GM12878 (cell line): ENCODE measurements at regions not wholly inside any gene's neighbourhood (a gene's known extent, or its start where the extent isn't known, plus 50 kb on each side); places are given as distances from the start of the nearest gene placed in this dataset.

Source experiments
- ATAC-seq: fragments of 200-7000 bp; cut with Tn5 transposase; 3 replicates; pipeline ENCODE4 v1.9.1; 2020; ENCODE audit warnings: mild to moderate bottlenecking, moderate library complexity
- BruUV-seq: library from RNA; stranded (reverse); fragments of 400-500 nt; replicated peaks from 2 replicates; lab custom pipeline; 2021; lab: Mats Ljungman, UMichigan
- CTCF ChIA-PET: fragments of 300-600 bp; sonication (Branson Sonifier 250); formaldehyde crosslinking; extraction: SDS; loops from one replicate; lab custom pipeline; 2021; ENCODE audit warnings: inconsistent platforms; lab: Yijun Ruan, JAX
- POLR2A ChIA-PET: fragments of 350-600 bp; formaldehyde crosslinking; extraction: SDS; loops from one replicate; lab custom pipeline; 2021; ENCODE audit warnings: inconsistent platforms; lab: Charles Lee
- RAD21 ChIA-PET: fragments of 300-600 bp; sonication (Branson Sonifier 250); formaldehyde crosslinking; loops from one replicate; lab custom pipeline; 2023; ENCODE audit warnings: antibody characterized with exemption; ENCODE audit not compliant: unreplicated experiment; lab: Charles Lee
- SMC1A ChIA-PET: fragments of 300-600 bp; sonication (Branson Sonifier 250); formaldehyde crosslinking; loops from one replicate; lab custom pipeline; 2023; ENCODE audit not compliant: unreplicated experiment, uncharacterized antibody; lab: Charles Lee
- DNase-seq: peaks from one replicate; pipeline ENCODE4 v3.0.0-alpha.2; 2011; ENCODE audit warnings: low read depth, low spot score
- FAIRE-seq: peaks from 3 replicates; lab custom pipeline; 2011; peaks lifted over from hg19 to GRCh38; lab: Jason Lieb, UNC
- H2AFZ ChIP-seq: 2 replicates; pipeline ENCODE4 v1.6.0; 2011; ENCODE audit warnings: low read depth, low read length, control low read depth; ENCODE audit not compliant: control insufficient read depth
- H3K27ac ChIP-seq: 2 replicates; pipeline ENCODE4 v1.5.1; 2011; ENCODE audit warnings: control low read depth; ENCODE audit not compliant: control insufficient read depth, insufficient read depth
- H3K27me3 ChIP-seq, 2 experiments: replicated peaks in 1 of 2; 2 replicates each; pipeline versions ENCODE4 v1.6.0 to v1.6.1; 2011; ENCODE audit warnings: low read length in 1 of 2; ENCODE audit not compliant: control insufficient read depth in 2 of 2, insufficient read depth in 2 of 2
- H3K36me3 ChIP-seq, 2 experiments: 2 replicates each; pipeline ENCODE4 v1.5.1; 2011; ENCODE audit warnings: low read length in 1 of 2; ENCODE audit not compliant: control insufficient read depth in 2 of 2, insufficient read depth in 2 of 2
- H3K4me1 ChIP-seq: 2 replicates; pipeline ENCODE4 v1.6.1; 2011; ENCODE audit warnings: mild to moderate bottlenecking, low read length, moderate library complexity, mixed read lengths; ENCODE audit not compliant: control insufficient read depth, insufficient read depth
- H3K4me2 ChIP-seq: 2 replicates; pipeline ENCODE4 v1.6.0; 2011; ENCODE audit warnings: control low read depth; ENCODE audit not compliant: control insufficient read depth, insufficient read depth
- H3K4me3 ChIP-seq: fragments of 200-600 bp; sonication (generic); 2 replicates; pipeline ENCODE4 v1.5.1; 2016
- H3K79me2 ChIP-seq: 2 replicates; pipeline ENCODE4 v1.6.0; 2011; ENCODE audit warnings: low read length; ENCODE audit not compliant: control insufficient read depth, insufficient read depth
- H3K9ac ChIP-seq: 2 replicates; pipeline ENCODE4 v1.8.0; 2011; ENCODE audit warnings: low read length, control low read depth, mixed read lengths; ENCODE audit not compliant: control insufficient read depth, insufficient read depth
- H3K9me3 ChIP-seq: replicated peaks from 3 replicates; pipeline ENCODE4 v1.5.1; 2011; ENCODE audit warnings: mild to moderate bottlenecking, low read length; ENCODE audit not compliant: control insufficient read depth, insufficient read depth
- H4K20me1 ChIP-seq: 2 replicates; pipeline ENCODE4 v1.6.0; 2011; ENCODE audit not compliant: control insufficient read depth, insufficient read depth
- CHD2 ChIP-seq: IDR thresholded peaks from 2 replicates; pipeline ENCODE4 v1.6.1; 2011; ENCODE audit warnings: low read depth, low read length, improper control_type of control experiment, borderline replicate concordance
- ETV6 ChIP-seq, 2 experiments: fragments of 450-650 bp in 1 of 2; IDR thresholded peaks in 1 of 2; conservative IDR thresholded peaks in 1 of 2; 2 replicates each; pipeline ENCODE4 v1.6.1; 2014; ENCODE audit warnings: antibody characterized with exemption in 1 of 2, borderline replicate concordance in 1 of 2, low read depth in 1 of 2, mild to moderate bottlenecking in 1 of 2, moderate library complexity in 1 of 2
- EZH2 ChIP-seq: IDR thresholded peaks from 2 replicates; pipeline ENCODE4 v1.6.1; 2012; ENCODE audit warnings: low read depth, mild to moderate bottlenecking, control low read depth, inconsistent platforms, low read length, borderline replicate concordance; ENCODE audit not compliant: control insufficient read depth
- HCFC1 ChIP-seq: fragments of 150-350 bp; IDR thresholded peaks from 2 replicates; pipeline ENCODE4 v1.6.1; 2014; ENCODE audit warnings: low read length
- IRF4 ChIP-seq: IDR thresholded peaks from 2 replicates; pipeline ENCODE4 v1.6.1; 2011; ENCODE audit warnings: low read depth, low read length
- NFYA ChIP-seq: IDR thresholded peaks from 2 replicates; pipeline ENCODE4 v1.6.1; 2011; ENCODE audit warnings: low read depth, mild to moderate bottlenecking, low read length, improper control_type of control experiment, borderline replicate concordance
- NR2C2 ChIP-seq: IDR thresholded peaks from 2 replicates; pipeline ENCODE4 v1.6.1; 2011; ENCODE audit warnings: borderline replicate concordance, low read depth; ENCODE audit not compliant: control insufficient read depth, insufficient read length
- RAD51 ChIP-seq: fragments of 450-650 bp; IDR thresholded peaks from 2 replicates; pipeline ENCODE4 v1.6.1; 2016; ENCODE audit warnings: moderate library complexity, mild to moderate bottlenecking, inconsistent platforms
- SIN3A ChIP-seq: IDR thresholded peaks from 2 replicates; pipeline ENCODE4 v1.6.1; 2012; ENCODE audit warnings: low read depth, low read length, improper control_type of control experiment
- SIX5 ChIP-seq: IDR thresholded peaks from 2 replicates; pipeline ENCODE4 v1.6.1; 2011; ENCODE audit warnings: mild to moderate bottlenecking, low read depth, low read length, moderate library complexity; ENCODE audit not compliant: severe bottlenecking
- ZNF622 ChIP-seq: fragments of 450-650 bp; IDR thresholded peaks from 2 replicates; pipeline ENCODE4 v1.6.1; 2017; ENCODE audit warnings: mild to moderate bottlenecking, inconsistent platforms
- WGBS: methylation state at CpG from one replicate; pipeline ENCODE4 v1.1.6; 2016; ENCODE audit warnings: low lambda C conversion rate; ENCODE audit not compliant: insufficient replicate concordance, insufficient coverage; ENCODE audit errors: missing lambda C conversion rate; 5-methylcytosine and 5-hydroxymethylcytosine counted together
- in situ Hi-C: fragments of 300-500 bp; cut with MboI; formaldehyde crosslinking; loops from 9 replicates; pipeline ENCODE4 v1.14.3; 2018; ENCODE audit warnings: mixed read lengths
- intact Hi-C: fragments of 100-400 bp; cut with micrococcal nuclease; formaldehyde crosslinking; loops from one replicate; pipeline ENCODE4 v1.14.2; 2022; ENCODE audit not compliant: unreplicated experiment
- TF ChIP-seq, protein P1 (sequence below), 3 experiments: IDR thresholded peaks in 2 of 3; conservative IDR thresholded peaks in 1 of 3; 2 replicates each; pipeline ENCODE4 v1.5.1; 2011; ENCODE audit warnings: low read depth in 3 of 3, low read length in 3 of 3, mild to moderate bottlenecking in 3 of 3, control low read depth in 2 of 3, moderate library complexity in 2 of 3, inconsistent platforms in 1 of 3, mixed read lengths in 1 of 3; ENCODE audit not compliant: control insufficient read depth in 2 of 3, insufficient read depth in 1 of 3; ENCODE audit errors: extremely low read depth in 1 of 3
- TF ChIP-seq, protein P2 (sequence below): IDR thresholded peaks from 2 replicates; pipeline ENCODE4 v1.6.1; 2012; ENCODE audit warnings: low read depth, low read length, improper control_type of control experiment
- TF ChIP-seq, protein P3 (sequence below): IDR thresholded peaks from 2 replicates; pipeline ENCODE4 v1.6.1; 2012; ENCODE audit warnings: low read length, inconsistent platforms
- TF ChIP-seq, protein P4 (sequence below): fragments of 450-650 bp; formaldehyde crosslinking; IDR thresholded peaks from 2 replicates; pipeline ENCODE4 v1.4.0; 2022; ENCODE audit warnings: mild to moderate bottlenecking, moderate library complexity

DNA sequence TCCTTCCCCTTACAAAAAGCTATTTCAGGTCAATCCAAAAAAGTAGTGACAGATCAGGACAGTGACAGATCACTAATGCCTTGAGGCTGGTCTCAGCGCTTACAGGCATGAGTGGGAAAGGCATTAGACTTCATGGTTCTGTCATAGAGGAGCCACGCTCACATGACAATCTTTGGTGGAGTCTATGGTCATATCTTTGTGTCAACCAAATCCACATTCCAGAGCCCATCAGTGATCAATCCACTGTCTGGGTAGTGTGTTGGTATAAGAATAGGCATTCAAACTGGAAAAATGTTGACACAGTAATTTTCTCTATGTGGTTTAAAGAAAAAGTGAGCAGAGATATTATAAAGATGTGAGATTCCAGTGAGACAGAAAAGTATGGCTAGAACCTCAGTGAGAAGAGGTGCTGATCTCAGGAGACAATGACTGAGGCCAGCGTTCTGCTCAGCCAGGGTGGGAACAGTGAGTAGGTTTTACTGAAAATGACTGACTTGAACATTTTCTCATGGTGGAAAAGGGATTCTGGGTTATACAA is 215.0 kb downstream of the IRS1 start (continued):
- TF ChIP-seq SIX5 (no peak), NR2C2 (no peak), EZH2 (no peak)
- TF ChIP-seq, protein P1, sequence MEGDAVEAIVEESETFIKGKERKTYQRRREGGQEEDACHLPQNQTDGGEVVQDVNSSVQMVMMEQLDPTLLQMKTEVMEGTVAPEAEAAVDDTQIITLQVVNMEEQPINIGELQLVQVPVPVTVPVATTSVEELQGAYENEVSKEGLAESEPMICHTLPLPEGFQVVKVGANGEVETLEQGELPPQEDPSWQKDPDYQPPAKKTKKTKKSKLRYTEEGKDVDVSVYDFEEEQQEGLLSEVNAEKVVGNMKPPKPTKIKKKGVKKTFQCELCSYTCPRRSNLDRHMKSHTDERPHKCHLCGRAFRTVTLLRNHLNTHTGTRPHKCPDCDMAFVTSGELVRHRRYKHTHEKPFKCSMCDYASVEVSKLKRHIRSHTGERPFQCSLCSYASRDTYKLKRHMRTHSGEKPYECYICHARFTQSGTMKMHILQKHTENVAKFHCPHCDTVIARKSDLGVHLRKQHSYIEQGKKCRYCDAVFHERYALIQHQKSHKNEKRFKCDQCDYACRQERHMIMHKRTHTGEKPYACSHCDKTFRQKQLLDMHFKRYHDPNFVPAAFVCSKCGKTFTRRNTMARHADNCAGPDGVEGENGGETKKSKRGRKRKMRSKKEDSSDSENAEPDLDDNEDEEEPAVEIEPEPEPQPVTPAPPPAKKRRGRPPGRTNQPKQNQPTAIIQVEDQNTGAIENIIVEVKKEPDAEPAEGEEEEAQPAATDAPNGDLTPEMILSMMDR (IDR thresholded peaks at IDR 0.05 in 2 of 3, conservative IDR thresholded peaks at IDR 0.05 in 1 of 3; ENCODE audit: control insufficient read depth in 2 of 3, extremely low read depth in 1 of 3, insufficient read depth in 1 of 3, low read depth in 3 of 3, low read length in 3 of 3), result no peak

DNA sequence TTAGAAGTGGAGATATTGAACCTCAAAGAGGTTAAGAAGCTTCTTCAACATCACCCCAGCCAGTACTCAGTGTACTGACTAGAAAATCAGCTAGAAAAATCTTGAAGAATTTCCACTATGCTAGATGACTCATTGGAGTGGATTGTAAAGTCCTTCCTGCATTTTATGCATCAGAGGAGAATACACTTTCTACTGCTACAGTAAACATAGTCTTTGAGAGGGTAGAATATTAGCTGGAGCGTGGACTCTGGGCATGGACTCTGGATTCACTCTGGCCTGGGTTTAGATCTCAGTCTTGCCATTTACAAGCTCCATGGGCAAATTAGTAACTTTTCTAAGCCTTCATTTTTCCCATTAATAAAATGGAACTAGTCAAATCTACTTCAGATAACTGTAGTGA is 215.9 kb downstream of the IRS1 start:
- Histone ChIP-seq H3K36me3 (no peaks in the 10 kb centered on the region), H3K27me3 (no peaks in the 10 kb centered on the region; a peak in 1 of 4 replicates), H3K4me1 (no peaks in the 10 kb centered on the region), H3K27ac (no peak overlapping the region), H2AFZ (no peak overlapping the region), H3K9ac (no peak overlapping the region), H3K9me3 (no peaks in the 10 kb centered on the region), H3K4me3 (no peak overlapping the region), H3K4me2 (no peak overlapping the region), H4K20me1 (no peaks in the 10 kb centered on the region), H3K79me2 (no peaks in the 10 kb centered on the region)
- WGBS, result 0% methylated on average over 1 of the region's 1 CpG
- in situ Hi-C loops (no loop called here), intact Hi-C loops (no loop called here)
- no TSS peak for BruUV-seq
- no peak for ATAC-seq
- SMC1A ChIA-PET, result interaction anchor here (0.7 kb wide), 1 partner anchor 1031 kb away, joined by 3 read pairs; no protein-coding TSS in a partner anchor
- RAD21 ChIA-PET, result no interaction called here
- POLR2A ChIA-PET, result no interaction called here
- no peak for DNase-seq
- CTCF ChIA-PET, result interaction anchor here (0.5 kb wide), 2 partner anchors 238 to 341 kb away, joined by 3 read pairs; no protein-coding TSS in a partner anchor
- no peak for FAIRE-seq
- TF ChIP-seq RAD51 (no peak), HCFC1 (no peak), EZH2 (no peak), ETV6 (conservative IDR thresholded peaks at IDR 0.05 in 1 of 2, IDR thresholded peaks at IDR 0.05 in 1 of 2; ENCODE audit: borderline replicate concordance in 1 of 2, low read depth in 1 of 2) (no peak), IRF4 (no peak), NFYA (no peak), ZNF622 (no peak), CHD2 (no peak), SIN3A (no peak)
- TF ChIP-seq, protein P2, sequence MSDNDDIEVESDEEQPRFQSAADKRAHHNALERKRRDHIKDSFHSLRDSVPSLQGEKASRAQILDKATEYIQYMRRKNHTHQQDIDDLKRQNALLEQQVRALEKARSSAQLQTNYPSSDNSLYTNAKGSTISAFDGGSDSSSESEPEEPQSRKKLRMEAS, result no peak
- TF ChIP-seq, protein P3, sequence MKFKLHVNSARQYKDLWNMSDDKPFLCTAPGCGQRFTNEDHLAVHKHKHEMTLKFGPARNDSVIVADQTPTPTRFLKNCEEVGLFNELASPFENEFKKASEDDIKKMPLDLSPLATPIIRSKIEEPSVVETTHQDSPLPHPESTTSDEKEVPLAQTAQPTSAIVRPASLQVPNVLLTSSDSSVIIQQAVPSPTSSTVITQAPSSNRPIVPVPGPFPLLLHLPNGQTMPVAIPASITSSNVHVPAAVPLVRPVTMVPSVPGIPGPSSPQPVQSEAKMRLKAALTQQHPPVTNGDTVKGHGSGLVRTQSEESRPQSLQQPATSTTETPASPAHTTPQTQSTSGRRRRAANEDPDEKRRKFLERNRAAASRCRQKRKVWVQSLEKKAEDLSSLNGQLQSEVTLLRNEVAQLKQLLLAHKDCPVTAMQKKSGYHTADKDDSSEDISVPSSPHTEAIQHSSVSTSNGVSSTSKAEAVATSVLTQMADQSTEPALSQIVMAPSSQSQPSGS, result no peak
- TF ChIP-seq, protein P4, sequence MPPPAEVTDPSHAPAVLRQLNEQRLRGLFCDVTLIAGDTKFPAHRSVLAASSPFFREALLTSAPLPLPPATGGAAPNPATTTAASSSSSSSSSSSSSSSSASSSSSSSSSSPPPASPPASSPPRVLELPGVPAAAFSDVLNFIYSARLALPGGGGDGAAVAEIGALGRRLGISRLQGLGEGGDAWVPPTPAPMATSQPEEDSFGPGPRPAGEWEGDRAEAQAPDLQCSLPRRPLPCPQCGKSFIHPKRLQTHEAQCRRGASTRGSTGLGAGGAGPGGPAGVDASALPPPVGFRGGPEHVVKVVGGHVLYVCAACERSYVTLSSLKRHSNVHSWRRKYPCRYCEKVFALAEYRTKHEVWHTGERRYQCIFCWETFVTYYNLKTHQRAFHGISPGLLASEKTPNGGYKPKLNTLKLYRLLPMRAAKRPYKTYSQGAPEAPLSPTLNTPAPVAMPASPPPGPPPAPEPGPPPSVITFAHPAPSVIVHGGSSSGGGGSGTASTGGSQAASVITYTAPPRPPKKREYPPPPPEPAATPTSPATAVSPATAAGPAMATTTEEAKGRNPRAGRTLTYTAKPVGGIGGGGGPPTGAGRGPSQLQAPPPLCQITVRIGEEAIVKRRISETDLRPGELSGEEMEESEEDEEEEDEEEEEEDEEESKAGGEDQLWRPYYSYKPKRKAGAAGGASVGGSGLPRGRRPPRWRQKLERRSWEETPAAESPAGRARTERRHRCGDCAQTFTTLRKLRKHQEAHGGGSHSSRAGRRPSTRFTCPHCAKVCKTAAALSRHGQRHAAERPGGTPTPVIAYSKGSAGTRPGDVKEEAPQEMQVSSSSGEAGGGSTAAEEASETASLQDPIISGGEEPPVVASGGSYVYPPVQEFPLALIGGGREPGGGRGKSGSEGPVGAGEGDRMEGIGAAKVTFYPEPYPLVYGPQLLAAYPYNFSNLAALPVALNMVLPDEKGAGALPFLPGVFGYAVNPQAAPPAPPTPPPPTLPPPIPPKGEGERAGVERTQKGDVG, result no peak
